ENCODE measurements at regions not wholly inside any gene's neighbourhood (a gene's known extent, or its start where the extent isn't known, plus 50 kb on each side); places are given as distances from the start of the nearest gene placed in this dataset.

- Histone ChIP-seq H3K27ac (no peak overlapping the region), H3K27me3 (no peaks in the 10 kb centered on the region), H3K4me3 (no peak overlapping the region), H3K9me3 (no peaks in the 10 kb centered on the region), H3K36me3 (no peaks in the 10 kb centered on the region), H3K4me1 (no peaks in the 10 kb centered on the region)
- WGBS, 2 donors (ENCODE audit: low coverage in 1 of 2) = 75 to 76% methylated on average over 4 to 5 of the region's 5 CpGs
- TF ChIP-seq POLR2A (IDR thresholded peaks at IDR 0.05) = no peak
- no peak for TF ChIP-seq CTCF (IDR thresholded peaks at IDR 0.05)
- no peak for TF ChIP-seq EP300 (IDR thresholded peaks at IDR 0.05; ENCODE audit: low read depth)
- intact Hi-C loops (cut with DNase I; ENCODE audit: low total_unique reads) = no loop called here
- in situ Hi-C loops (cut with MboI; ENCODE audit: low pct_ligation_motif_present in 1 of 4, low pct_unique_long_range_greater_than_20kb in 1 of 4, low sequenced_read_pairs in 3 of 4) = no loop called here
- no peak for DNase-seq
Measured at GRCh38 chr9:78557540-78557939, 260.6 kb downstream of the PSAT1 start.

- TF ChIP-seq POLR2A (IDR thresholded peaks at IDR 0.05) = no peak
- no peak for TF ChIP-seq EP300 (IDR thresholded peaks at IDR 0.05; ENCODE audit: low read depth)
- no peak for TF ChIP-seq POLR2AphosphoS5 (IDR thresholded peaks at IDR 0.05)
- TF ChIP-seq CTCF (IDR thresholded peaks at IDR 0.05) = no peak
- no peaks in the 10 kb centered on the region for H3K27me3 ChIP-seq
- WGBS, 2 donors (ENCODE audit: low coverage in 1 of 2) = 31 to 51% methylated on average over 3 of the region's 3 CpGs
- no peaks in the 10 kb centered on the region for H3K36me3 ChIP-seq
- no peak for DNase-seq
- in situ Hi-C loops (cut with MboI; ENCODE audit: low pct_ligation_motif_present in 1 of 4, low pct_unique_long_range_greater_than_20kb in 1 of 4, low sequenced_read_pairs in 3 of 4) = no loop called here
- H3K4me1 ChIP-seq = no peaks in the 10 kb centered on the region
- no peak overlapping the region for H3K4me3 ChIP-seq
- intact Hi-C loops (cut with DNase I; ENCODE audit: low total_unique reads) = no loop called here
- no peaks in the 10 kb centered on the region for H3K9me3 ChIP-seq
- H3K27ac ChIP-seq = no peak overlapping the region
Measured at GRCh38 chr9:78559449-78559885, 262.5 kb downstream of the PSAT1 start.

GRCh38 chr9:78562021-78562420, 265.1 kb downstream of the PSAT1 start:
- no peak overlapping the region for H3K27ac ChIP-seq
- 44 to 50% methylated on average over 1 of the region's 1 CpG for WGBS, 2 donors (ENCODE audit: low coverage in 1 of 2)
- no peak for DNase-seq
- intact Hi-C loops (cut with DNase I; ENCODE audit: low total_unique reads) (no loop called here), in situ Hi-C loops (cut with MboI; ENCODE audit: low pct_ligation_motif_present in 1 of 4, low pct_unique_long_range_greater_than_20kb in 1 of 4, low sequenced_read_pairs in 3 of 4) (no loop called here)
- no peaks in the 10 kb centered on the region for H3K36me3 ChIP-seq
- H3K27me3 ChIP-seq = no peaks in the 10 kb centered on the region
- no peaks in the 10 kb centered on the region for H3K9me3 ChIP-seq
- H3K4me1 ChIP-seq = no peaks in the 10 kb centered on the region
- no peak overlapping the region for H3K4me3 ChIP-seq
- TF ChIP-seq CTCF (IDR thresholded peaks at IDR 0.05) = no peak
- TF ChIP-seq POLR2A (IDR thresholded peaks at IDR 0.05) = no peak
- no peak for TF ChIP-seq EP300 (IDR thresholded peaks at IDR 0.05; ENCODE audit: low read depth)
- TF ChIP-seq POLR2AphosphoS5 (IDR thresholded peaks at IDR 0.05) = no peak

- Histone ChIP-seq H3K36me3 (no peaks in the 10 kb centered on the region), H3K27ac (no peak overlapping the region), H3K9me3 (no peaks in the 10 kb centered on the region), H3K27me3 (no peaks in the 10 kb centered on the region), H3K4me3 (no peak overlapping the region), H3K4me1 (no peaks in the 10 kb centered on the region)
- TF ChIP-seq POLR2AphosphoS5 (IDR thresholded peaks at IDR 0.05) (no peak), EP300 (IDR thresholded peaks at IDR 0.05; ENCODE audit: low read depth) (no peak), CTCF (IDR thresholded peaks at IDR 0.05) (no peak), POLR2A (IDR thresholded peaks at IDR 0.05) (no peak)
- 83 to 87% methylated on average over 2 to 5 of the region's 5 CpGs for WGBS, 2 donors (ENCODE audit: low coverage in 1 of 2)
- intact Hi-C loops (cut with DNase I; ENCODE audit: low total_unique reads) = no loop called here
- in situ Hi-C loops (cut with MboI; ENCODE audit: low pct_ligation_motif_present in 1 of 4, low pct_unique_long_range_greater_than_20kb in 1 of 4, low sequenced_read_pairs in 3 of 4) = no loop called here
- DNase-seq = no peak
Measured at GRCh38 chr9:78563269-78563668, 266.3 kb downstream of the PSAT1 start.

All from transverse colon (tissue), 4 donors.